CD4-positive, alpha-beta T cell treated with Interleukin-21 for 1 hour (primary cell): ENCODE measurements at regions not wholly inside any gene's neighbourhood (a gene's known extent, or its start where the extent isn't known, plus 50 kb on each side); places are given as distances from the start of the nearest gene placed in this dataset.
"Not testable (repeated sequence)": the region's sequence is repeated elsewhere in the genome, so short reads cannot be mapped to it uniquely, and the experiment has no call there.

ENCODE experiments used
- DNase-seq: peaks from one replicate; pipeline ENCODE4 v3.0.0-alpha.2; 2020

GRCh38 chr14:25537846-25538455, 488.0 kb upstream of the STXBP6 start:
- DNase-seq = no peak

- no peak for DNase-seq
Observed at GRCh38 chr14:25526290-25526689, 476.3 kb upstream of the STXBP6 start.

DNA sequence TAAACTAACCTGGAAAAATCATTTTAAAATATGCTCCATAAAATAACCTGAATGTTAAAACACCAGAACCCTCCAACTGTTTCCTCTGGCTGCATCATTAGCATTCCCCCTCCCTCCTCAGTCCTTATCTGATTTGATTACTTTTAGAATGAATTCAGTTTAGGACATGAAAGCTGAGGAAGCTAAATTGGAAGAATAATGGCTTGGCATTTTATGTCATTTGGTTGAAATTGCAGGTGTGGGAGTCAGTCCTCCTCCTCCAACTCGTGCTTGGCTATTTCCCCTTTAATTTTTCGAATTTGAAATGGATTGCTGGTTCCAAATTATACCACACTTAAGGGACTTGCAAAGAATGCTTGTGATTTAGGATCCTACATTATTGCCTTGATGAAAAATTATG, 473.0 kb upstream of the STXBP6 start:
- DNase-seq = no peak

- DNase-seq = no peak
Observed at GRCh38 chr14:25522116-25522515, 472.2 kb upstream of the STXBP6 start.

GRCh38 chr14:25521616-25522015, 471.7 kb upstream of the STXBP6 start:
- DNase-seq = no peak

GRCh38 chr14:25520821-25521220, 470.9 kb upstream of the STXBP6 start:
- DNase-seq = no peak

DNA sequence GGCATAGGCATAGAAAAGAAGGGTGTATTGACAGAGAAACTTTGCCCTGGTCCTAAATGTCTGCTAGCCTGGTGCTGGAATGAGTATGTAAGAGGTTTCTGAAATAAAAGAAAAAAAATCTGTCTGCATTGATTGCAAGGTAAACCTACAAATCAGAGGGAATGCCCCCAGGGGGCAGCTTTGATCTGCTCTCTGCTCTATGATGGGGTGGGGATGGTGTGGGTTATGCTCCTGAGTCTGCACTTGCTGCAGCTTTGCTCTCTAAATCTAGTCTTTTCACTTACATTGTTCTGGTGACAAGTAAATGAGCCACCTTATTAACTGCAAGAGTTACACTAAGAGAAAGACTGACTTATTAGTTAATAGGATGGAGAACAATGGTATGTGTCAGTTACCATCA, 468.4 kb upstream of the STXBP6 start:
- DNase-seq = no peak

DNA sequence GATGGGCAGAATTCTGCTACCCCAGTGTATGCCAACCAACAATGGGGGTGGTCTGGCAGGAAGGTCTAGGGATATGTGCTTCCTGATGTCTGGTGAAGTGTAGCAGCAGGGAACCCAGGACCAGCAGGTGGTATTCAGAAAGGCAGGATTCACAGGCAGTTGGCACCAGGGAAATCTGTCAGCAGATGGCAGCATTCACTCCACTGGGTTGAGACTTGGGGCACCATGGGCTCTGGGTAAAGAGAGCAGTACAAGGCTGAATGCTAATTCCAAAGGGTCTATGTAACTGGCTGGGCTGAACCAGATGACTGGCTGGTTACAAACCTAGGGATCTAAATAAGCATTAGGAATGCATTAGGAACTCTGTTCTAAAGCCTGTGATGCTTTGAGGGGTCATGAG, 466.9 kb upstream of the STXBP6 start:
- DNase-seq = no peak

DNA sequence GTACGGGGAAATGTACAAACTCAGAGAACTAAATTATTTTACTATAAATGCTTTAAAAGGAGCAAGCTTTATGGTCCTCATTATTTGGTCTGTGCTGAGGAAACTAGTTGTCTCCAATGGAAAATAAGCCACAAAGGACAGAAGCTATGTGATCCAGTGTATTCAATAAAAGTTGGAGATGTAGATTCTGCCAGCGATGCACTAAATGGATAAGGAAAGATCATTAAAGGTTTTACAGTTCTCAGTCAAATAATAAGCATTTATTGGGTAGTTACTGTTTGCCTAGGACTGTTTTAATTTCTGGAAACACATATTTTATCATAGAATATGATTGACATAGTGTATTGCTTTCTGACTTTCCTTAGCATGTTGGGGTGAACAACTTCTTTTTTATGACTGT, 458.9 kb upstream of the STXBP6 start:
- DNase-seq = no peak

DNA sequence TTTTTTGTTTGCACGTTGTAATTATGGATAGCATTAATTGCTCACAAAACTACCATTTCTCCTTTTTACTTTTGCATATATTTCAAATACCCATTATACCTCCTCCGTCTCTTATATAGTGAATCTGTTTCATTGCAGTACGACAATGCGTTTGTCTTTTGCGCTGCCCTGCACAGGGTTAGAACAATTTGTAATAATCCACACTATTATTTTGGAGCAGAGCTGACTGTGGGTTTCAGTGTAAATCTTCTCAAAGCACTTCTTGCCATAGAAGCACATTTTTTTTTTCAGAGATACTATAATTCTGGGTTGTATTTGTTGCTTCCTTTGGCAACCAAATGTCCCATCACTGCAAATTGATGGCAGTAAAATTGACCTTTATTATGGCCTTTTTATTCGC, 451.8 kb upstream of the STXBP6 start:
- no peak for DNase-seq

GRCh38 chr14:25488961-25489360, 439.0 kb upstream of the STXBP6 start:
- no peak for DNase-seq

- no peak for DNase-seq
Observed at GRCh38 chr14:25485381-25485780, 435.4 kb upstream of the STXBP6 start.

GRCh38 chr14:25484906-25485305, 435.0 kb upstream of the STXBP6 start:
- no peak for DNase-seq

GRCh38 chr14:25484235-25484634, 434.3 kb upstream of the STXBP6 start:
- no peak for DNase-seq

DNA sequence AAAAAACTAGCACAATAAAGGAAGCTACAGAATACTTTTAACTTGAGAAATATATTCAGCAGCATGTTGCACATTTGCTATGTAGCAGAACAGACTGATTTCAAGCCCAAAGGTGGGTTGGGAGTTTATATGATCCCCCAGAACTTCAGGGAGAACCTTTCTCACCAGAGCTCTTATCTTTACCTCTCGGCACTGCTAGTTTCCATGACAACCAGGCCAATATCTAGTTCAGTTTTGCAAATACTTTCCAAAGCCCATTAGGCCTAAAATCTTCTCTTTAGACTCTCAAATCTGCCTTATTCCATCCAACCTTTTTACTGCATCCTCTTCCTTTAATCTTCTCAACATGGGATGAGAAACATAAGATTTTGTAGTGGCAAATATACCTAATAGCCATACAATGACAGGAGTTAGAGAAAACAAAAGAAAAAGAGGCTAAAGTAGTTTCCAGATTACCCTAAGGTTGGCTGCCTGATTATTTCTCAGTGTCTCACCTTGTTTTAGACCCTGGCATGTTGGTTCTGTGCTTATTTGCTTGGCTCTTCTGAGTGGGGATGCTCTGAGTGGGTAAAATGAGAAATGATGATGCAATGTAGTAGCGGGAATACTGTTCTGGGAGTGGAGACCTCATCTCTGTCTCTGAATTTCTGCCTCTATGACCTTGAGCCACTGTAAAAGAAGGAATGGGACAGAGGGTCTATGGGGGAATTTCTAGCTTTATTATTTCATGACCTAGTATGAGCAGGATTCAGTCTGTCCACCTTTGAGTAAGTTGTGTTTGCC, 427.6 kb upstream of the STXBP6 start:
- DNase-seq = no peak

DNA sequence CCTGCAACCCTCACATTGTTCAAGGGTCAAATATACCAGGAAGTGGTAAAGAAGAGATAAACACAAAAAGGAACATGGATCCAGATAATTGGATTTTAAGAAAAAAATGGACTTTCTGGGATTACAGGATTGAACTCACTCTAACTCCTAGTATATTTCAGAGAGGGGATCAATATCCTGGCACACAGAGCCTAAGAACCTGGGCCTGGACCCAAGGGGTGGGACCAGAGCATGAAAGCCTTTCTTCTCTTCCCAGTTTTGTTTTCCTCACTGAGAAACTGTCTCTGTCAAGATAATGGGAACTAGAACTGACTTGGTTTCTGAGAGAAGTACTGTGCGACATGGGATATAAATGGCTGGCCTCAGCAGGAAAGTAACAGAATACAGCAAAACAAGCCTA, 422.8 kb upstream of the STXBP6 start:
- DNase-seq = no peak

GRCh38 chr14:25464772-25465171, 414.8 kb upstream of the STXBP6 start:
- DNase-seq = no peak

GRCh38 chr14:25464078-25464477, 414.1 kb upstream of the STXBP6 start:
- DNase-seq = no peak

- DNase-seq = no peak
Observed at GRCh38 chr14:25463480-25463879, 413.5 kb upstream of the STXBP6 start.

DNA sequence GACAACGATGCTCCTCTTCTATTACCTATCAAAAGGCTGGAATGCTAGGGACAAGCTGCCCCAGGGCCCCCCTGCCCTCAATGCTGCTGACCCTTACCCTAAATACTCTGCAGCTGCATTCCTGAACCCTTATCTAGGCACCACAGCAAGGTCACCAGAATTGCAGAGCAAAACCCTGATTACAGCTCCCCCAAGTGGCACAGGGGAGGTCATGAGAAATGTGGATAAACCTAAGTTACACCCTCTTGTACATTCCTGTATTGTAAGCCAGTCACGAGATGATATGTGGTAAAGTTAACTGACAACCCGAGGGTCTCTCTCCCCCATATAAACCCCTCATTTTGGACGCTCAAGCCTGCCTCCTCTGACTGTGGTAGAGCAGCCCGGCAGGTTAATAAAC, 411.8 kb upstream of the STXBP6 start:
- DNase-seq = no peak

DNA sequence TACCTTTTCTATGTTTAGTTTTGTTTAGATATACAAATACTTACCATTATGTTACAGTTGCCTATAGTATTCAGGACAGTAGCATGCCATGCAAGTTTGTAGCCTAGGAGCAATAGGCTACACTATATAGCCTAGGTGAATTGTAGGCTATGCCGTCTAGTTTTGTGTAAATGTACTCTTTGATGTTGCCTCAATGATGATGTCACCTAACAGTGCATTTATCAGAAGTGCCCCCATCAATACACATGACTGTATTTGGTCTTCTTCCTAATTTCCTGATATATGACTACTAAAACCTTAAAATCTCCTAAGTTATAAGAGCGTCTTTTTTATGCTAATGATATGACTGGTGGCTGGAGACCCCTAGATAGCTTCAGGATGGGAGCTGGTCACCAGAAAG, 394.4 kb upstream of the STXBP6 start:
- no peak for DNase-seq

- DNase-seq = not testable (repeated sequence)
Observed at GRCh38 chr14:25440382-25440781, 390.4 kb upstream of the STXBP6 start.

GRCh38 chr14:25436906-25437305, 387.0 kb upstream of the STXBP6 start:
- no peak for DNase-seq

DNA sequence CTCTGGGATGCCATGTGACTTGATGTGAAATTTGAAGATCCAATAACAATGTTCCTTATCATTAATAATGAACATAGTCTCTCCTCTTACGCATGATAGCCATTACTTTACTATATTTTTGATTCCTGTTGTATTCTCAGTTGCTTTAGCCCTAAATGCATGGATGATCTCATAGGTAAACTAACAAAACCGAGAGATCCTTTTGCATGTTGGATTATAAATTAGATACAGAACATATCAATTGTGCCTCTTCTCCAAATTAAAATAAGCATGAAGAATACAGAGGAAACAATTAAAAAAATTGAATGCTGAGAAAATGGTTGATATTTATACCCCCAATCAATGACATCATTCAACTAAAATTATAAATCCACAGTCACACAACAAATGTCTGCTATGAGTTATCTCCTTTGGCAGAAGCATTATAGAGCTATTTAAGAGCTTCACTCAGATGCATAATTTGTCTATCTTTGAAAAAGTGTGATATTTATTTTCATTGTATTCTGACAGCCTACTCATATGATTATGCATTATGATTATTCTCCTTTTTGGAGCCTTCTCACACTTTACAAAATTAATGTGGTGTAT, 386.4 kb upstream of the STXBP6 start:
- DNase-seq = no peak
